ENCODE measurements at regions not wholly inside any gene's neighbourhood (a gene's known extent, or its start where the extent isn't known, plus 50 kb on each side); places are given as distances from the start of the nearest gene placed in this dataset.
"Not testable (repeated sequence)": the region's sequence is repeated elsewhere in the genome, so short reads cannot be mapped to it uniquely, and the experiment has no call there.

GRCh38 chr5:122209601-122210000, 80.3 kb downstream of the ZNF474 start:
- FAIRE-seq; H3K36me3 ChIP-seq (replicated peaks in 1 of 2; ENCODE audit: control insufficient read depth in 1 of 2, insufficient read depth in 2 of 2, low read length in 2 of 2); in situ Hi-C loops (cut with HindIII; ENCODE audit: extremely low pct_ligation_motif_present, low pct_unique_long_range_greater_than_20kb); H3K9ac ChIP-seq (ENCODE audit: insufficient read depth, low read depth, low read length); ATAC-seq; H3K4me3 ChIP-seq (replicated peaks in 1 of 3; ENCODE audit: insufficient read depth in 1 of 3, low read depth in 2 of 3, low read length in 3 of 3); H3K27me3 ChIP-seq (ENCODE audit: control insufficient read depth in 1 of 2, insufficient read depth in 2 of 2, low read length in 2 of 2); intact Hi-C loops (cut with micrococcal nuclease; ENCODE audit: unreplicated experiment); H3K27ac ChIP-seq (ENCODE audit: extremely low read length, insufficient read depth, low read length); BruUV-seq (replicated peaks); H3K4me1 ChIP-seq (ENCODE audit: insufficient read depth, low read length); H3K79me2 ChIP-seq (ENCODE audit: insufficient read depth, low read length); POLR2A ChIA-PET; H2AFZ ChIP-seq (ENCODE audit: low read length); H3K4me2 ChIP-seq (ENCODE audit: low read depth, low read length); CTCF ChIA-PET (ENCODE audit: low intra/inter-chr PET ratio, low total read pairs); H4K20me1 ChIP-seq (ENCODE audit: insufficient read depth, low read length); H3K9me3 ChIP-seq (ENCODE audit: low read length); DNase-seq (ENCODE audit: low spot score): not testable (repeated sequence)
- WGBS (ENCODE audit: low lambda C conversion rate) = 8% methylated on average over 1 of the region's 1 CpG

- CTCF ChIA-PET (ENCODE audit: low intra/inter-chr PET ratio, low total read pairs) = no interaction called here
- BruUV-seq (replicated peaks) = no TSS peak
- H3K27me3 ChIP-seq (ENCODE audit: control insufficient read depth in 1 of 2, insufficient read depth in 2 of 2, low read length in 2 of 2) = no peaks in the 10 kb centered on the region; a peak in 1 of 5 replicates
- no peaks in the 10 kb centered on the region for H3K36me3 ChIP-seq (replicated peaks in 1 of 2; ENCODE audit: control insufficient read depth in 1 of 2, insufficient read depth in 2 of 2, low read length in 2 of 2)
- no peak overlapping the region for H2AFZ ChIP-seq (ENCODE audit: low read length)
- intact Hi-C loops (cut with micrococcal nuclease; ENCODE audit: unreplicated experiment) (no loop called here), in situ Hi-C loops (cut with HindIII; ENCODE audit: extremely low pct_ligation_motif_present, low pct_unique_long_range_greater_than_20kb) (no loop called here)
- H3K27ac ChIP-seq (ENCODE audit: extremely low read length, insufficient read depth, low read length) = no peak overlapping the region
- no peak overlapping the region for H3K9ac ChIP-seq (ENCODE audit: insufficient read depth, low read depth, low read length)
- no peak overlapping the region for H3K4me3 ChIP-seq (replicated peaks in 1 of 3; ENCODE audit: insufficient read depth in 1 of 3, low read depth in 2 of 3, low read length in 3 of 3)
- no peaks in the 10 kb centered on the region for H4K20me1 ChIP-seq (ENCODE audit: insufficient read depth, low read length)
- ATAC-seq (no peak), FAIRE-seq (no peak), DNase-seq (ENCODE audit: low spot score) (no peak)
- no peaks in the 10 kb centered on the region for H3K4me1 ChIP-seq (ENCODE audit: insufficient read depth, low read length)
- H3K79me2 ChIP-seq (ENCODE audit: insufficient read depth, low read length) = no peaks in the 10 kb centered on the region
- POLR2A ChIA-PET = no interaction called here
- no peak overlapping the region for H3K4me2 ChIP-seq (ENCODE audit: low read depth, low read length)
- H3K9me3 ChIP-seq (ENCODE audit: low read length) = no peaks in the 10 kb centered on the region
- TF ChIP-seq ZNF781 (CRISPR knock-in tag; IDR thresholded peaks at IDR 0.05; ENCODE audit: borderline replicate concordance, not compliant biosample characterization) (no peak), HINFP (CRISPR knock-in tag; IDR thresholded peaks at IDR 0.05; ENCODE audit: low read depth) (no peak), FOXC1 (CRISPR knock-in tag; IDR thresholded peaks at IDR 0.05; ENCODE audit: borderline replicate concordance) (no peak), PBX3 (CRISPR knock-in tag; IDR thresholded peaks at IDR 0.05; ENCODE audit: borderline replicate concordance) (no peak), ZNF780A (CRISPR knock-in tag; IDR thresholded peaks at IDR 0.05) (no peak), KLF11 (CRISPR knock-in tag; IDR thresholded peaks at IDR 0.05) (no peak), ZNF143 (CRISPR knock-in tag; IDR thresholded peaks at IDR 0.05) (no peak), PHF21A (CRISPR knock-in tag; IDR thresholded peaks at IDR 0.05) (no peak), HNRNPK (IDR thresholded peaks at IDR 0.05; ENCODE audit: low read depth, low read length, poor library complexity, severe bottlenecking) (no peak), SIX1 (CRISPR knock-in tag; IDR thresholded peaks at IDR 0.05; ENCODE audit: borderline replicate concordance) (no peak), ZNF207 (IDR thresholded peaks at IDR 0.05; ENCODE audit: borderline replicate concordance) (no peak), ZNF850 (CRISPR knock-in tag; conservative IDR thresholded peaks at IDR 0.05) (no peak), ZNF776 (CRISPR knock-in tag; IDR thresholded peaks at IDR 0.05) (no peak), DMTF1 (CRISPR knock-in tag; IDR thresholded peaks at IDR 0.05) (no peak), ZNF282 (IDR thresholded peaks at IDR 0.05; ENCODE audit: partially characterized antibody) (no peak)
Observed at GRCh38 chr5:122218778-122219177, 89.4 kb downstream of the ZNF474 start.
